H1 (cell line): ENCODE measurements at regions not wholly inside any gene's neighbourhood (a gene's known extent, or its start where the extent isn't known, plus 50 kb on each side); places are given as distances from the start of the nearest gene placed in this dataset.

Source experiments
- CTCF ChIA-PET: fragments of 300-600 bp; sonication (Branson Sonifier 250); formaldehyde crosslinking; loops from one replicate; lab custom pipeline; 2021; ENCODE audit not compliant: partially characterized antibody; lab: Charles Lee
- POLR2A ChIA-PET: fragments of 300-600 bp; sonication (Branson Sonifier 250); formaldehyde crosslinking; loops from one replicate; lab custom pipeline; 2021; ENCODE audit warnings: inconsistent platforms; ENCODE audit not compliant: partially characterized antibody; lab: Charles Lee
- DNase-seq, 2 experiments: peaks; one replicate each; pipeline versions ENCODE4 v3.0.0 to v3.0.0-alpha.2; 2010 to 2022; ENCODE audit warnings: low spot score in 2 of 2, low read depth in 1 of 2, mixed read lengths in 1 of 2
- FAIRE-seq: peaks from 2 replicates; lab custom pipeline; 2011; peaks lifted over from hg19 to GRCh38; lab: Jason Lieb, UNC
- H2AFZ ChIP-seq: 2 replicates; pipeline ENCODE4 v1.8.1; 2012; ENCODE audit warnings: low read length, inconsistent platforms
- H2AK5ac ChIP-seq: 2 replicates; pipeline ENCODE4 v1.6.1; 2013; ENCODE audit warnings: low read depth, low read length
- H2BK120ac ChIP-seq: replicated peaks from 2 replicates; pipeline ENCODE3; 2013; ENCODE audit warnings: low read depth, low read length, inconsistent platforms
- H2BK12ac ChIP-seq: 2 replicates; pipeline ENCODE4 v1.6.1; 2013; ENCODE audit warnings: low read depth, low read length
- H2BK15ac ChIP-seq: 2 replicates; pipeline ENCODE4 v1.6.1; 2013; ENCODE audit warnings: low read length
- H2BK20ac ChIP-seq: 2 replicates; pipeline ENCODE4 v1.6.1; 2013; ENCODE audit warnings: low read length
- H2BK5ac ChIP-seq: 2 replicates; pipeline ENCODE4 v1.6.1; 2013; ENCODE audit warnings: low read depth, low read length
- H3K14ac ChIP-seq: 2 replicates; pipeline ENCODE4 v1.6.1; 2013; ENCODE audit warnings: inconsistent platforms; ENCODE audit not compliant: insufficient read length
- H3K18ac ChIP-seq: 2 replicates; pipeline ENCODE4 v1.6.1; 2013; ENCODE audit warnings: low read length; ENCODE audit errors: extremely low read depth
- H3K23ac ChIP-seq: 2 replicates; pipeline ENCODE4 v1.6.1; 2013; ENCODE audit warnings: inconsistent platforms; ENCODE audit not compliant: insufficient read length
- H3K23me2 ChIP-seq: 2 replicates; pipeline ENCODE4 v1.6.1; 2013; ENCODE audit warnings: low read depth, low read length
- H3K27ac ChIP-seq: 2 replicates; pipeline ENCODE4 v1.6.1; 2011; ENCODE audit warnings: low read depth, low read length, inconsistent platforms
- H3K27me3 ChIP-seq, 4 experiments: replicated peaks in 1 of 4; 1 replicate in 1 of 4; 2 replicates in 3 of 4; pipeline versions ENCODE4 v1.6.1 to v1.8.1; 2011 to 2013; ENCODE audit warnings: low read length in 3 of 4, mild to moderate bottlenecking in 3 of 4, inconsistent platforms in 2 of 4, mixed read lengths in 2 of 4, moderate library complexity in 1 of 4; ENCODE audit not compliant: control insufficient read depth in 3 of 4, insufficient read depth in 3 of 4; ENCODE audit errors: extremely low read depth in 1 of 4
- H3K36me3 ChIP-seq, 4 experiments: 2 replicates each; pipeline versions ENCODE4 v1.6.1 to v1.8.1; 2011 to 2013; ENCODE audit warnings: mild to moderate bottlenecking in 4 of 4, low read length in 3 of 4, moderate library complexity in 2 of 4, control low read depth in 1 of 4, inconsistent platforms in 1 of 4; ENCODE audit not compliant: insufficient read depth in 4 of 4, control insufficient read depth in 2 of 4
- H3K4ac ChIP-seq: replicated peaks from 2 replicates; pipeline ENCODE3; 2013; ENCODE audit warnings: low read length, low read depth, mixed read lengths, inconsistent platforms; ENCODE audit not compliant: insufficient read length
- H3K4me1 ChIP-seq, 4 experiments: replicated peaks in 1 of 4; 1 replicate in 1 of 4; 2 replicates in 3 of 4; pipeline versions ENCODE4 v1.6.1 to v1.8.1; 2011 to 2013; ENCODE audit warnings: low read length in 3 of 4, inconsistent platforms in 2 of 4, mixed read lengths in 1 of 4; ENCODE audit not compliant: insufficient read depth in 4 of 4, control insufficient read depth in 3 of 4
- H3K4me2 ChIP-seq, 2 experiments: 2 replicates each; pipeline versions ENCODE4 v1.6.1 to v1.8.1; 2011 to 2013; ENCODE audit warnings: low read depth in 2 of 2, low read length in 2 of 2, control low read depth in 1 of 2, inconsistent platforms in 1 of 2, mild to moderate bottlenecking in 1 of 2; ENCODE audit not compliant: insufficient read depth in 1 of 2
- H3K4me3 ChIP-seq, 4 experiments: fragments of 200-600, 300-600 bp in 1 of 4; sonication (generic), shearing (Covaris generic), sonication (Bioruptor Twin) in 1 of 4; 2 replicates each; pipeline versions ENCODE4 v1.5.1 to v1.8.1; 2011 to 2016; ENCODE audit warnings: low read length in 4 of 4, low read depth in 3 of 4, control low read depth in 2 of 4, inconsistent platforms in 2 of 4, mild to moderate bottlenecking in 2 of 4, mixed read lengths in 1 of 4, moderate library complexity in 1 of 4; ENCODE audit not compliant: insufficient read depth in 2 of 4; ENCODE audit errors: extremely low read depth in 1 of 4
- H3K56ac ChIP-seq: replicated peaks from 2 replicates; pipeline ENCODE3; 2013; ENCODE audit warnings: low read depth, mild to moderate bottlenecking, mixed read lengths, low read length, inconsistent platforms; ENCODE audit not compliant: insufficient read length
- H3K79me1 ChIP-seq: 2 replicates; pipeline ENCODE4 v1.6.1; 2013; ENCODE audit warnings: low read depth, low read length, control low read depth
- H3K79me2 ChIP-seq, 2 experiments: 2 replicates each; pipeline versions ENCODE4 v1.6.1 to v1.8.1; 2012 to 2013; ENCODE audit warnings: low read length in 2 of 2, mild to moderate bottlenecking in 2 of 2, inconsistent platforms in 1 of 2; ENCODE audit not compliant: insufficient read depth in 2 of 2, control insufficient read depth in 1 of 2
- H3K9ac ChIP-seq, 4 experiments: replicated peaks in 1 of 4; 1 replicate in 1 of 4; 2 replicates in 3 of 4; pipeline versions ENCODE4 v1.6.1 to v1.8.1; 2011 to 2013; ENCODE audit warnings: low read depth in 3 of 4, low read length in 3 of 4, control low read depth in 2 of 4, mild to moderate bottlenecking in 2 of 4, moderate library complexity in 2 of 4, inconsistent platforms in 1 of 4; ENCODE audit errors: extremely low read depth in 1 of 4
- H3K9me3 ChIP-seq, 2 experiments: 2 replicates each; pipeline versions ENCODE4 v1.6.1 to v1.8.1; 2012 to 2013; ENCODE audit warnings: mild to moderate bottlenecking in 2 of 2, moderate library complexity in 2 of 2, control low read depth in 1 of 2, inconsistent platforms in 1 of 2, low read depth in 1 of 2, low read length in 1 of 2, mixed read lengths in 1 of 2; ENCODE audit not compliant: insufficient read depth in 2 of 2
- H4K20me1 ChIP-seq, 2 experiments: replicated peaks in 1 of 2; 2 replicates each; pipeline versions ENCODE3 to v1.8.1; 2011 to 2013; ENCODE audit warnings: inconsistent platforms in 2 of 2, low read length in 2 of 2, mild to moderate bottlenecking in 1 of 2; ENCODE audit not compliant: insufficient read depth in 2 of 2, control insufficient read depth in 1 of 2
- H4K5ac ChIP-seq: 2 replicates; pipeline ENCODE4 v1.6.1; 2013; ENCODE audit warnings: low read length, low read depth, mixed read lengths, inconsistent platforms; ENCODE audit not compliant: insufficient read length
- H4K8ac ChIP-seq: 2 replicates; pipeline ENCODE4 v1.8.0; 2013; ENCODE audit warnings: mild to moderate bottlenecking, moderate library complexity, low read length, inconsistent platforms; ENCODE audit not compliant: insufficient read depth; ENCODE audit errors: extremely low read depth
- H4K91ac ChIP-seq: replicated peaks from 2 replicates; pipeline ENCODE3; 2013; ENCODE audit warnings: low read length, mixed read lengths, inconsistent platforms; ENCODE audit not compliant: insufficient read length
- CHD1 ChIP-seq: IDR thresholded peaks from 2 replicates; pipeline ENCODE4 v1.6.1; 2012; ENCODE audit warnings: low read depth, low read length, improper control_type of control experiment
- EZH2 ChIP-seq: fragments of 200-600 bp; sonication (generic); IDR thresholded peaks from 2 replicates; pipeline ENCODE4 v1.7.1; 2012; ENCODE audit warnings: low read depth, mild to moderate bottlenecking, moderate library complexity, low read length, inconsistent platforms; ENCODE audit not compliant: severe bottlenecking
- FOSL1 ChIP-seq: IDR thresholded peaks from 2 replicates; pipeline ENCODE4 v1.6.1; 2011; ENCODE audit warnings: mild to moderate bottlenecking, low read depth, low read length, moderate library complexity; ENCODE audit not compliant: insufficient read depth
- HDAC6 ChIP-seq: IDR thresholded peaks from one replicate; pipeline ENCODE4 v1.7.1; 2012; ENCODE audit warnings: low read depth, mild to moderate bottlenecking, inconsistent platforms, low read length, moderate library complexity
- KDM1A ChIP-seq: fragments of 200-600, 300-600 bp; sonication (generic); IDR thresholded peaks from 2 replicates; pipeline ENCODE4 v1.7.1; 2016; ENCODE audit warnings: mild to moderate bottlenecking, low read length, borderline replicate concordance
- KDM4A ChIP-seq: IDR thresholded peaks from one replicate; pipeline ENCODE4 v1.7.1; 2012; ENCODE audit warnings: low read depth, mild to moderate bottlenecking, moderate library complexity, low read length, inconsistent platforms; ENCODE audit not compliant: severe bottlenecking
- NRF1 ChIP-seq: IDR thresholded peaks from 2 replicates; pipeline ENCODE4 v1.6.1; 2011; ENCODE audit warnings: mild to moderate bottlenecking, low read depth, low read length, improper control_type of control experiment
- PHF8 ChIP-seq: fragments of 200-600 bp; sonication (generic); conservative IDR thresholded peaks from 2 replicates; pipeline ENCODE4 v1.7.1; 2012; ENCODE audit warnings: low read depth, mild to moderate bottlenecking, inconsistent platforms, low read length, moderate library complexity
- POLR2A ChIP-seq, 2 experiments: IDR thresholded peaks; 1 replicate in 1 of 2; 2 replicates in 1 of 2; pipeline ENCODE4 v1.6.1; 2011; ENCODE audit warnings: low read depth in 2 of 2, low read length in 2 of 2, mild to moderate bottlenecking in 2 of 2; ENCODE audit errors: control extremely low read depth in 1 of 2
- RNF2 ChIP-seq: fragments of 200-900, 300-1000 bp; sonication (generic); IDR thresholded peaks from 2 replicates; pipeline ENCODE4 v1.7.1; 2016; ENCODE audit warnings: borderline replicate concordance, low read depth, mild to moderate bottlenecking, antibody characterized with exemption, low read length; ENCODE audit not compliant: poor library complexity, severe bottlenecking; ENCODE audit errors: missing control alignments
- SIN3A ChIP-seq, 2 experiments: IDR thresholded peaks in 1 of 2; conservative IDR thresholded peaks in 1 of 2; 2 replicates each; pipeline ENCODE4 v1.6.1; 2011 to 2012; ENCODE audit warnings: low read length in 2 of 2, improper control_type of control experiment in 1 of 2, low read depth in 1 of 2, mild to moderate bottlenecking in 1 of 2
- SUZ12 ChIP-seq: fragments of 200-600 bp; sonication (generic); IDR thresholded peaks from 2 replicates; pipeline ENCODE4 v1.6.1; 2012; ENCODE audit warnings: mild to moderate bottlenecking, inconsistent platforms, low read length, moderate library complexity, mixed read lengths
- TAF1 ChIP-seq: IDR thresholded peaks from 2 replicates; pipeline ENCODE4 v1.6.1; 2011; ENCODE audit warnings: mild to moderate bottlenecking, low read depth, low read length
- WGBS, 2 experiments: shearing (Covaris generic) in 1 of 2; methylation state at CpG; one replicate each; pipeline versions ENCODE4 v1.1.6 to v1.1.7; 2013 to 2015; ENCODE audit warnings: low lambda C conversion rate in 2 of 2, mixed read lengths in 2 of 2, inconsistent platforms in 1 of 2, low coverage in 1 of 2, missing lambda C conversion rate in 1 of 2; ENCODE audit not compliant: insufficient replicate concordance in 2 of 2, insufficient coverage in 1 of 2, insufficient read length in 1 of 2; ENCODE audit errors: extremely low coverage in 1 of 2, missing lambda C conversion rate in 1 of 2; 5-methylcytosine and 5-hydroxymethylcytosine counted together
- TF ChIP-seq, protein P1 (sequence below): IDR thresholded peaks from 2 replicates; pipeline ENCODE4 v1.6.1; 2011; ENCODE audit warnings: low read depth, mild to moderate bottlenecking, low read length; ENCODE audit not compliant: insufficient read depth

DNA sequence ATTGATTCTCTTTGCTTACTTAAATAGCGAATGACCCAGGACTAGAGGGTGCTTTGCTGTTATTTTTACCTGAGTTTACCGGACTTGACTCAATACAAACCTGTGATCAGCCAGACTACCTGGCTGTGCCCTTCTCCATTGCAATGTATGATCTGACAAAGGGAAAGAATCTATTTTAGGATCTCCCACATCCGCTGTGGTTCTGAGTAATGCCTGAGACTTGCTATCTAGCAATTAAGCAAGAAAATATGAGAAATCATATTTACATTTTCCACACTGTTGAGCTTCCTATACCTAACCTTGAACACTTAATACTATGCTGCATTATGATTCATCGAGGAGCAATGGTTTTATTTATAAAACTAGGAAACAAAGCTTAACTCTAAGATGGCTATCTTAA is 215.2 kb downstream of the RAD51AP2 start:
- CTCF ChIA-PET: interaction anchor here (0.7 to 2.5 kb wide), 5 partner anchors 10 to 778 kb away, joined by 3 to 8 read pairs (median 5); no protein-coding TSS in a partner anchor
- no peaks in the 10 kb centered on the region for H3K9me3 ChIP-seq
- no peak overlapping the region for H2BK15ac ChIP-seq
- H3K27me3 ChIP-seq: no peaks in the 10 kb centered on the region
- no peaks in the 10 kb centered on the region for H3K79me1 ChIP-seq
- FAIRE-seq (no peak), DNase-seq (no peak)
- no peaks in the 10 kb centered on the region for H3K36me3 ChIP-seq
- H2BK12ac ChIP-seq: no peak overlapping the region
- no peaks in the 10 kb centered on the region for H3K23me2 ChIP-seq
- no peak overlapping the region for H2AFZ ChIP-seq
- no peak overlapping the region for H3K4me2 ChIP-seq
- H4K5ac ChIP-seq: no peak overlapping the region
- H3K4me3 ChIP-seq: no peak overlapping the region
- no peak overlapping the region for H3K9ac ChIP-seq
- H4K91ac ChIP-seq: no peak overlapping the region
- peaks cover 0 to 9% (median 6%) of the 10 kb centered on the region in 4 experiments; a peak in 5 of 7 replicates for H3K4me1 ChIP-seq
- H4K20me1 ChIP-seq: no peaks in the 10 kb centered on the region
- 90% methylated on average over 4 of the region's 4 CpGs; no CpG with 5 or more reads in 1 of the 2 experiments for WGBS, 2 experiments
- H3K23ac ChIP-seq: no peak overlapping the region
- H3K56ac ChIP-seq: no peak overlapping the region
- H2BK120ac ChIP-seq: no peak overlapping the region
- no peak overlapping the region for H3K4ac ChIP-seq
- no peak overlapping the region for H4K8ac ChIP-seq
- H3K18ac ChIP-seq: no peak overlapping the region
- no peak overlapping the region for H3K27ac ChIP-seq
- no peak overlapping the region for H2BK5ac ChIP-seq
- POLR2A ChIA-PET: no interaction called here
- no peak overlapping the region for H2BK20ac ChIP-seq
- no peaks in the 10 kb centered on the region for H3K79me2 ChIP-seq
- H2AK5ac ChIP-seq: no peak overlapping the region
- H3K14ac ChIP-seq: no peak overlapping the region
- TF ChIP-seq RNF2: no peak
- TF ChIP-seq CHD1: no peak
- TF ChIP-seq PHF8: no peak
- TF ChIP-seq POLR2A (IDR thresholded peaks at IDR 0.05; ENCODE audit: control extremely low read depth in 1 of 2, low read depth in 2 of 2, low read length in 2 of 2): no peak
- TF ChIP-seq HDAC6: no peak
- TF ChIP-seq FOSL1: no peak
- TF ChIP-seq, protein P1, sequence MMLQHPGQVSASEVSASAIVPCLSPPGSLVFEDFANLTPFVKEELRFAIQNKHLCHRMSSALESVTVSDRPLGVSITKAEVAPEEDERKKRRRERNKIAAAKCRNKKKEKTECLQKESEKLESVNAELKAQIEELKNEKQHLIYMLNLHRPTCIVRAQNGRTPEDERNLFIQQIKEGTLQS: no peak
- TF ChIP-seq NRF1: no peak
- TF ChIP-seq TAF1: no peak
- no peak for TF ChIP-seq EZH2
- TF ChIP-seq SUZ12: no peak
- TF ChIP-seq KDM4A: no peak
- TF ChIP-seq KDM1A: no peak
- TF ChIP-seq SIN3A (conservative IDR thresholded peaks at IDR 0.05 in 1 of 2, IDR thresholded peaks at IDR 0.05 in 1 of 2; ENCODE audit: low read depth in 1 of 2, low read length in 2 of 2): no peak
